ENCODE measurements at regions not wholly inside any gene's neighbourhood (a gene's known extent, or its start where the extent isn't known, plus 50 kb on each side); places are given as distances from the start of the nearest gene placed in this dataset.

DNA sequence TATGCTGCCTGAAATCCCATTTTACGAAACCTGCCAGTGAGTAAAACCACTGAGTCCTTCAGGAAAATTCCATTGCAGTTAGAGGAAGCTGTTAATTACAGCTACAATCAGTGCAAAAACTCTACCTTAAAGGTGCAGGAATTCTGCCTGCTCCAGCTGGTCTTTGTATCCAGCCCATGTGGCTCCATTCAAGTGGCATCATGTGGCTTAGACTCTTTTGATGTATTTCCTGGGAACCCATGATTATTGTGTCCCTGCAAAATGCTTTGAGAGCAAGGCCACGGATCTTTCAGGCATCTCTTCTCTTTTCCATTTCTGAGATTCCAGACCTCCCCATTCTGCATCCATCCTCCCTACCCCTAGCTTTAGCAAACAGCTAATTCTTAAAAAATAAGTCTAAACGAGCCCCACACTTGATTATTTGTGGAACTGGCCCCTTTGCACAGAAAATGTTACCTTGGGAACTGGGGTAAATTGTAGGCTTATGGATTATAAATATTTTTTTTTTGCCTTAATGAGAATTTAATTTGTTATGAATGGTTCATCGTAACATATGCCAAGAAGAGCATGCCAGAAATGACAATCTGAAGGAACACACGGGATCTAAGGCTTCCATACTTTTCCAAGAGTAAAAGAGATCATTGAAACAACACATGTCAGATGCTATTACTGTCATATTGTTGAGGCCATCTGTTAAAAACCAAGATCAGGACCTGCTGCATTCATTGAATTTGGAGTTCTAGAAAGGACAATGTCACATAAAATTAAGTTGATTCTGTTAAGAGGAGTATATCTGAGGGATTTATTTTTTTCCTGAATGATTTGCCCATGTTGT lies 144.6 kb downstream of the TPH2 start:
- DNase-seq, result no peak

DNA sequence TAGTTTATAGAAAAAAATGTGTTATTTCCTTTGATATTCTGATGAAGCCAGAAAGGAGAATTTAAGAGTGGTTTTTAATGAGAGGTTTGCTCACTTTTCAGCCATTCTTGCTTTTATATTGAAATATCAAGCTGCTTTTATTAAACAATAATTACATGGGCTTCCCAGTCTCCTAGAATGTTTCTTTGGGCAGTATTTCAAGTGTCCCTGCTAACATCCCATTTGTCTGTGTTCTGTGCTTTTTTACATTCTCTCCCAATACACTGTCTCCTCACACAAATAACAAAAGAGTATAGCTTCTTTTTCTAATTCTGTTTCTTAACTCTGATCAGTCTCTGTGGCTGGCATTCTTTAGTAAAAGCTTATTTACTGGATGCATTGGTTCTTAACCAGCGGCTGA lies 145.4 kb downstream of the TPH2 start:
- no peak for DNase-seq

GRCh38 chr12:72084880-72085279 lies 146.2 kb downstream of the TPH2 start:
- no peak for DNase-seq

DNA sequence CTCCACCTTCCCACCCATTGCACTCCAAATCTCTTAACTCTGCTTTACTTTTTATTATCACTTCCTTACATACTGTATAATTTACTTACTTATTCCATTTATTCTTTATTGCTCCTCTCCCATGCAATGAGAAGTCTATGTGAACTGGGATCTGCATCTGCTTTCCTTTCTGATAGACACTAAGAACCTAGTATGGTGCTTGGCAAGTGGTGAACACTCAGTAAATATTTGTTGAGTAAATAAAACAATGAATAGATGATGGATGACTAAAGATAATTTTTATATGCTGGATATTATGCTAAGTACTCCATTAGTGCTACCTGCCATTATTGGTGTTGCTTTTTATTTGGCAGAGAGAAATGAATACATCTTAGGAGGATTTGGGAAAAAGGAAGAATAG lies 151.0 kb downstream of the TPH2 start:
- DNase-seq, result no peak

- no peak for DNase-seq
These were observed 154.8 kb downstream of the TPH2 start for GRCh38 chr12:72093424-72093823.

GRCh38 chr12:72093930-72094329 lies 155.3 kb downstream of the TPH2 start:
- DNase-seq, result no peak

- no peak for DNase-seq
These were observed 155.8 kb downstream of the TPH2 start for GRCh38 chr12:72094490-72094889.

DNA sequence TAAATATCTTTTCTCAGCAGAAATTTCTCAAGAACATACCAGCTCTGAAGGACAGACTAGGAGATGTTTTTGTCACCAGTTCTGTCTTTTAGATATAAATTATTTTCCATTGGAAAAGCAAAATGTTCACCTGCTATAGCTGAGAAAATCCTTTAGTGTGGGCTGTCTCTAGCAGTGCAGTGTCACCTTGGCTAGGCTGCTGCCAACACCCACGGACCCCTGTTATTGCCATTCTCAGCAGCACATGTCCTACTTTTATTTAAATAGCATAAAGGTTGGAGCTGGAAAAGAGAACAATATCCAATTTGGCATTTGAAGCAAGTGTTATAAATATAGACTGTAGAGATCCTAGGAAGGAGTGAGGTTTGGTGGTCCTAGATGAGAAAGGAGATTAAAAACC lies 156.4 kb downstream of the TPH2 start:
- DNase-seq, result no peak

DNA sequence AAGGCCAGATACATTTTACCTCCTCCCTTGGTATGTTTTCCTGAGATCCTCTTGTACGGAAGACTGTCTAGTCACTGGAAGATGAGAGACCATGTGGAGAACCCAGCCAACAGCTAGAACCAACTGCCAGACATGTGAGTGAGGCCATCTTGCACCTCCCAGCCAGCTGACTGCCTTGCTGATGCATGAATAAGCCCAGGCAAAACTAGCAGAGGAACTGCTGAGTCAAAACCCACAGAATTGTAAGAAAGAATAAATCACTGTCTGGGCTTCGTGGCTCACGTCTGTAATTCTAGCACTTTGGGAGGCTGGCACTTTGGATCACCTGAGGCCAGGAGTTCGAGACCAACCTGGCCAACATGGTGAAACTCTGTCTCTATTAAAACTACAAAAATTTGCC lies 160.0 kb downstream of the TPH2 start:
- no peak for DNase-seq

DNA sequence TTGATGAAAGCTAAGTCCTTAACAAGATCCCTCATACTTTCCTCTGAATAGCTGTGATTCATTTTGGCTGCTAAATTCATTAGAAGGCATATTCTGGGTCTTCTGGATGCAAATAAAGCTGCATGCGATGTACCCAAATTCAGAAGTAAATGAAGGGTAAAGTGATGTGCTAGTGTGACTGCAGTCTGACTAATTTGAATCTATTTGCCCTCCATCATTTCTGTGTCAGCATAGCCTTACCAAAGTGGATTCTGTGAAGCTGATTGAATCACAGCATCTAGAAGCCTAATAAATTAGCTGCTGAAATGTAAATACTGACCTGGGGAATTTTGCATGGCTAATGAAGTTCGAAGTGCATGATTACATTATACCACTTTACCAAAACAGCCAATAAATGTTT lies 162.2 kb downstream of the TPH2 start:
- DNase-seq, result no peak

- no peak for DNase-seq
These were observed 163.5 kb downstream of the TPH2 start for GRCh38 chr12:72102150-72102549.

- DNase-seq, result no peak
These were observed 166.3 kb upstream of the TRHDE start for GRCh38 chr12:72105849-72106248.

DNA sequence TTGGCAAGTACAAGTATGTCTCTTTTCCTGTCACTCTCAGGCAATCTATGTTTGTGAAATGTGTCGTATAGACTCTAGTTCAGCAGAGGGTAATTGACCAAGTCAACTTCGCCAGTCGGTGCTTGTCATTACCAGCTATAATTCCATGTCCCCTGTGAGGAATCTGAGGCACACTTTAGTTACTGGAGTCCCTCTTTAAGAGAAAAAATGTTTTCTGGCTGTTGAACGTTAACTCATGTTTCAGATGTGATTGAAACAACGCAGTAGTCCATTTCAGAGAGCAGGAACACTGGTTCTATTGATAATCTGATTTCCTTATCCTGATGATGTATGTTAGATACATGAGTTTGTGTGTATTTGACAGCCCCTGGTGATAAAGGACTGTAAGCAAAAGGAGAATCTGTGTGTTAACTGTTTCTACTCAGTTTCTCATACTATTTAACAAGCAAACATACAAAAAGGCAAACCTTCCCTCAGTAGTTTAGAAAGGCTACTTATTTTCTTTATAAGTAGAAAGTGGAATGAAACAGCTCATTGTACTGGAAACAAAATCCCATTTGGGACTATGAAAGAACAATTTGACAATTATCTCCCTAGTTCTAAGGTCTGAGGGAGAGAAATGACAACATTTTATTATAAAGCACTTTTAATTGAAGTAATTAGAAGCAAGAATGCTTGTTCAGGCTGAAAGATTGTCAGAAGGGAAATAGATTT lies 161.1 kb upstream of the TRHDE start:
- peak in 1 of 2 donors; percentile 31 for DNase-seq

GRCh38 chr12:72111706-72112105 lies 160.5 kb upstream of the TRHDE start:
- no peak for DNase-seq

GRCh38 chr12:72133497-72134055 lies 138.6 kb upstream of the TRHDE start:
- DNase-seq, result no peak

GRCh38 chr12:72134246-72135020 lies 137.7 kb upstream of the TRHDE start:
- no peak for DNase-seq

- DNase-seq, result no peak
These were observed 137.2 kb upstream of the TRHDE start for GRCh38 chr12:72135021-72135301.

- no peak for DNase-seq
These were observed 135.4 kb upstream of the TRHDE start for GRCh38 chr12:72136792-72137191.

- DNase-seq, result no peak
These were observed 132.8 kb upstream of the TRHDE start for GRCh38 chr12:72139411-72139810.

DNA sequence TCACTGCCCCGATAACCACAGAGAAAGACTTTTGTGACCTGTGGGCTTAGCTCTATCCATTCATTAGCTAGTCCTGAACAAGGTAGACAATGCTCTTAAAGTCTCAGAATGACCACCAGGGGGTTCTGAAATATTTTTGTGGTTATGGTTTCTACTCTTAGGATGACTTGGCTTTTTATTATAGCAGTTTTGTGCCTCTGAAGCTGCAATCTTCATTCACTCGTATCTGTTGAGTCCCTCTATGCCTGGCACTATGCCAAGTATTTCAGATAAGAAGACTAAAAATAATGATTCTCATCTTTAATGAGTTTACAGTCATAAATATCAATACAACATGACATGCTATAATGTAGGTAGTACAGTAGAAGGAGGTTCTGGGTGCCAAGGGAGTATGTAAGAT lies 130.8 kb upstream of the TRHDE start:
- no peak for DNase-seq

DNA sequence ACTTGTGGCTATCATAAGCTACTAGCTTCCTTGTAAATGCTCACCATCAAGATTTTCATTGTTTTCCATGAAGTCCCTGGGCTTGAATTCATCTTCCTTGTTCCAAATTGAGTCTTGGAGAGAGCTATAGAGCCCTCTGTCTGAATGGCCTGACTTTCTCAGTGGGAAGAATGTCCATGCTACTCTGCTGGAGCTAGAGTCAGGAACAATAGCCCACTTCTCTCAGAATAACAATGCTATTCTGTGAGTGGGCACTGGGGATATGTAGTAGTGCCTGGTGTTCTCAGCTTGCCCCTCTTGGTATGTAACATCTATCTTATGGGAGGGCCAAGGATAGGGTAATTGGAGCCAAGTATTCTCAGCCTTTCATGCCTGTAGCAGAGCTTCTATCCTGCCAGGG lies 127.6 kb upstream of the TRHDE start:
- no peak for DNase-seq

DNA sequence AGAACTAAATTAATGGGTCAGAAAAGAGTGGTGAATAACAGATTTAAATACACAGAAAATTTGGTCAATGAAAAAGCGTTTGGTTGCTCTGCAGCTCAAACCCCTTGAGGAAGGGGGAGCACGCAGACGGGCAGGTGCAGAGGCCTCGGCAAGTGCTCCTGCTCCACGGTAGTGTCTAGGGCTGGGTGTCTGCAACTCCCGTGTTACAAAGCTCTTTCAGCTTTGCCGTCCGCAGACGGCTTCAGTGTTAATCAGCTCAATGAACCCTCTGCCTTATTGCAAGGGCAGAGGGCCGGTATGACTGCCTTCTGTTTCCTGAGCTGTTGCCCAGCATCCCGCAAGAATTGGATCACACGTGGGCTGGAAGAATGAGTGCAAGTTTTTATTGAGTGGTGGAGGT lies 125.7 kb upstream of the TRHDE start:
- DNase-seq, result no peak

- no peak for DNase-seq
These were observed 123.5 kb upstream of the TRHDE start for GRCh38 chr12:72148709-72149108.

- DNase-seq, result no peak
These were observed 109.3 kb upstream of the TRHDE start for GRCh38 chr12:72162875-72163274.
